DOHH2 (cell line): ENCODE measurements at regions not wholly inside any gene's neighbourhood (a gene's known extent, or its start where the extent isn't known, plus 50 kb on each side); places are given as distances from the start of the nearest gene placed in this dataset.

Source experiments
- H3F3A ChIP-seq: fragments of 200-600 bp; sonication (generic), shearing (Covaris generic); 2 replicates; pipeline ENCODE4 v1.6.0; 2016; ENCODE audit warnings: antibody characterized with exemption, mild to moderate bottlenecking; ENCODE audit not compliant: control insufficient read depth, insufficient read depth
- H3K27ac ChIP-seq: fragments of 200-600 bp; sonication (generic); 2 replicates; pipeline ENCODE4 v1.5.1; 2014; ENCODE audit warnings: low read depth, mild to moderate bottlenecking, low read length, moderate library complexity
- H3K27me3 ChIP-seq: fragments of 200-600 bp; sonication (generic); 2 replicates; pipeline ENCODE4 v1.6.1; 2014; ENCODE audit warnings: mild to moderate bottlenecking, low read length, mixed read lengths; ENCODE audit not compliant: control insufficient read depth
- H3K36me3 ChIP-seq: fragments of 200-600 bp; sonication (generic); 2 replicates; pipeline ENCODE4 v1.6.1; 2014; ENCODE audit warnings: mild to moderate bottlenecking, low read length, moderate library complexity, mixed read lengths; ENCODE audit not compliant: control insufficient read depth
- H3K4me1 ChIP-seq: fragments of 200-600 bp; sonication (generic); 2 replicates; pipeline ENCODE4 v1.6.1; 2014; ENCODE audit warnings: mild to moderate bottlenecking, low read length, mixed read lengths; ENCODE audit not compliant: control insufficient read depth
- H3K4me2 ChIP-seq: fragments of 200-600 bp; sonication (generic); 2 replicates; pipeline ENCODE4 v1.6.0; 2014; ENCODE audit warnings: mild to moderate bottlenecking, low read length, moderate library complexity
- H3K4me3 ChIP-seq: fragments of 200-600 bp; sonication (generic); 2 replicates; pipeline ENCODE4 v1.5.1; 2014; ENCODE audit warnings: mild to moderate bottlenecking, low read length, mixed read lengths
- H3K79me2 ChIP-seq: fragments of 200-600 bp; sonication (generic); 2 replicates; pipeline ENCODE4 v1.6.1; 2014; ENCODE audit warnings: mild to moderate bottlenecking, low read length, mixed read lengths; ENCODE audit not compliant: control insufficient read depth
- H3K9me2 ChIP-seq: fragments of 200-600 bp; sonication (generic); replicated peaks from 2 replicates; pipeline ENCODE4 v1.6.1; 2014; ENCODE audit warnings: mild to moderate bottlenecking, low read length, mixed read lengths; ENCODE audit not compliant: control insufficient read depth
- H3K9me3 ChIP-seq: fragments of 200-600 bp; sonication (generic); 2 replicates; pipeline ENCODE4 v1.6.1; 2014; ENCODE audit warnings: antibody characterized with exemption, low read length, mixed read lengths; ENCODE audit not compliant: control insufficient read depth, insufficient read depth
- H4K20me1 ChIP-seq: fragments of 200-600 bp; sonication (generic); 2 replicates; pipeline ENCODE4 v1.6.0; 2014; ENCODE audit warnings: low read depth, mild to moderate bottlenecking, antibody characterized with exemption, low read length, moderate library complexity; ENCODE audit not compliant: control insufficient read depth, insufficient read depth
- CTCF ChIP-seq: fragments of 200-600 bp; sonication (generic); IDR thresholded peaks from one replicate; pipeline ENCODE4 v1.5.1; 2014; ENCODE audit warnings: antibody characterized with exemption, mild to moderate bottlenecking, low read depth, low read length; ENCODE audit not compliant: poor library complexity, severe bottlenecking
- EZH2phosphoT487 ChIP-seq: fragments of 200-600 bp; sonication (generic); IDR thresholded peaks from 2 replicates; pipeline ENCODE4 v1.6.1; 2017; ENCODE audit warnings: borderline replicate concordance, mild to moderate bottlenecking, antibody characterized with exemption, low read length, moderate library complexity, mixed read lengths

DNA sequence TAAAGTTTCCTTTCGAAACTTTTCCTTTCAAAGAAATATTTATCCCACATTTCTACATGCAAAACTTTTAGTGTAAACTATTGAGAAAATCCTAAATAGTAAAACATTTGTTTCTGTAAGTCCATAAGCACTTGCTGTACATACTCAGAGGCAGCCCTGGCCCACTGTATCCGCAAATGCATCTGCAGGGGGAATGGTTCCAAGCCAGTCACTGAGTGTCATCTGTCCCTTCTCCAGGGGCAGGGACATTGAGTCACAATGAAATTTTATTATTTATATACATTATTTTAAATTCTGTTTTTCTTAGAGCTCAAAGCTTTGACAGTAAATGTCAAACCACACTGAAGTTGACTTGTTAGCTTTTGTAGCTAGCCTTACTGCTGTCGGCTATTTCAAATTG, 367.2 kb downstream of the MTX2 start:
- Histone ChIP-seq H4K20me1 (no peaks in the 10 kb centered on the region), H3K9me3 (no peaks in the 10 kb centered on the region), H3K4me3 (no peak overlapping the region), H3K27me3 (peaks cover 5% of the 10 kb centered on the region), H3K4me2 (no peak overlapping the region), H3K79me2 (no peaks in the 10 kb centered on the region), H3F3A (no peaks in the 10 kb centered on the region), H3K4me1 (no peaks in the 10 kb centered on the region), H3K9me2 (no peaks in the 10 kb centered on the region), H3K36me3 (no peaks in the 10 kb centered on the region), H3K27ac (no peak overlapping the region)
- TF ChIP-seq CTCF, result no peak
- no peak for TF ChIP-seq EZH2phosphoT487

- Histone ChIP-seq H3K4me1 (no peaks in the 10 kb centered on the region), H3K4me2 (no peak overlapping the region), H3K79me2 (no peaks in the 10 kb centered on the region), H3K4me3 (no peak overlapping the region), H3K9me2 (no peaks in the 10 kb centered on the region), H3F3A (no peaks in the 10 kb centered on the region), H3K27me3 (peaks cover 5% of the 10 kb centered on the region), H3K36me3 (no peaks in the 10 kb centered on the region), H3K27ac (no peak overlapping the region), H4K20me1 (no peaks in the 10 kb centered on the region), H3K9me3 (no peaks in the 10 kb centered on the region)
- TF ChIP-seq CTCF (no peak), EZH2phosphoT487 (no peak)
Measured at GRCh38 chr2:176637142-176637485, 367.9 kb downstream of the MTX2 start.

- no peaks in the 10 kb centered on the region for H4K20me1 ChIP-seq
- no peaks in the 10 kb centered on the region for H3K79me2 ChIP-seq
- no peaks in the 10 kb centered on the region for H3K9me2 ChIP-seq
- H3K27me3 ChIP-seq, result peaks cover 5% of the 10 kb centered on the region
- no peaks in the 10 kb centered on the region for H3K36me3 ChIP-seq
- H3K4me2 ChIP-seq, result no peak overlapping the region
- H3K4me1 ChIP-seq, result no peaks in the 10 kb centered on the region
- TF ChIP-seq CTCF (no peak), EZH2phosphoT487 (no peak)
- H3K4me3 ChIP-seq, result no peak overlapping the region
- no peaks in the 10 kb centered on the region for H3F3A ChIP-seq
- H3K27ac ChIP-seq, result no peak overlapping the region
- H3K9me3 ChIP-seq, result no peaks in the 10 kb centered on the region
Measured at GRCh38 chr2:176637486-176638166, 368.4 kb downstream of the MTX2 start.
